K562 (cell line): ENCODE measurements at regions not wholly inside any gene's neighbourhood (a gene's known extent, or its start where the extent isn't known, plus 50 kb on each side); places are given as distances from the start of the nearest gene placed in this dataset.

Experiments used
- ATAC-seq: fragments of 200-7000 bp; cut with Tn5 transposase; 3 replicates; pipeline ENCODE4 v1.9.1; 2020; ENCODE audit warnings: moderate library complexity
- BruUV-seq: library from RNA; stranded (reverse); fragments of 400-500 nt; replicated peaks from 2 replicates; lab custom pipeline; 2021; lab: Mats Ljungman, UMichigan
- CTCF ChIA-PET: fragments of 300-600 bp; formaldehyde crosslinking; extraction: SDS; loops from one replicate; lab custom pipeline; 2021; ENCODE audit warnings: low intra/inter-chr PET ratio; lab: Yijun Ruan, JAX
- POLR2A ChIA-PET: fragments of 300-600, 350-650 bp; sonication (Branson Sonifier 250); formaldehyde crosslinking; extraction: SDS; loops from one replicate; lab custom pipeline; 2021; ENCODE audit warnings: antibody characterized with exemption, inconsistent platforms; lab: Yijun Ruan, JAX
- DNase-seq, 4 experiments: peaks; one replicate each; pipeline versions ENCODE4 v3.0.0 to v3.0.0-alpha.2; 2011 to 2018; ENCODE audit warnings: low spot score in 3 of 4, mixed read lengths in 3 of 4; ENCODE audit errors: extremely low read depth in 1 of 4
- FAIRE-seq: peaks from 2 replicates; lab custom pipeline; 2011; peaks lifted over from hg19 to GRCh38; lab: Jason Lieb, UNC
- H2AFZ ChIP-seq: 2 replicates; pipeline ENCODE4 v1.6.0; 2011; ENCODE audit warnings: low read depth, low read length, control low read depth, inconsistent platforms
- H3K27ac ChIP-seq: fragments of 200-600 bp; 3 replicates; pipeline ENCODE4 v1.8.0; 2011; ENCODE audit warnings: low read depth, mild to moderate bottlenecking, control low read depth, inconsistent platforms, low read length, moderate library complexity, mixed read lengths; ENCODE audit errors: extremely low read depth
- H3K27me3 ChIP-seq, 2 experiments: fragments of 300-600 bp in 1 of 2; 2 replicates in 1 of 2; 3 replicates in 1 of 2; pipeline versions ENCODE4 v1.6.0 to v1.8.0; 2011; ENCODE audit warnings: inconsistent platforms in 2 of 2, low read length in 2 of 2, mild to moderate bottlenecking in 1 of 2, mixed read lengths in 1 of 2, moderate library complexity in 1 of 2; ENCODE audit not compliant: control insufficient read depth in 2 of 2, insufficient read depth in 2 of 2
- H3K36me3 ChIP-seq: fragments of 300-600 bp; 3 replicates; pipeline ENCODE4 v1.8.0; 2011; ENCODE audit warnings: mild to moderate bottlenecking, low read length, inconsistent platforms; ENCODE audit not compliant: control insufficient read depth, insufficient read depth
- H3K4me1 ChIP-seq, 2 experiments: fragments of 200-600 bp in 1 of 2; replicated peaks in 1 of 2; 2 replicates in 1 of 2; 3 replicates in 1 of 2; pipeline versions ENCODE4 v1.5.1 to v1.8.0; 2011; ENCODE audit warnings: inconsistent platforms in 2 of 2, low read length in 2 of 2, mild to moderate bottlenecking in 1 of 2, mixed read lengths in 1 of 2, moderate library complexity in 1 of 2; ENCODE audit not compliant: control insufficient read depth in 2 of 2, insufficient read depth in 2 of 2
- H3K4me2 ChIP-seq: 2 replicates; pipeline ENCODE4 v1.6.1; 2011; ENCODE audit warnings: low read length, control low read depth, inconsistent platforms, mixed read lengths; ENCODE audit not compliant: insufficient read depth
- H3K4me3 ChIP-seq: fragments of 200-600 bp; sonication (generic), shearing (Covaris generic); 2 replicates; pipeline ENCODE4 v1.5.1; 2016; ENCODE audit warnings: control low read depth, inconsistent platforms
- H3K79me2 ChIP-seq: fragments of 200-600 bp; 3 replicates; pipeline ENCODE4 v1.8.0; 2011; ENCODE audit warnings: low read length, inconsistent platforms; ENCODE audit not compliant: control insufficient read depth, insufficient read depth
- H3K9ac ChIP-seq, 2 experiments: 2 replicates each; pipeline versions ENCODE4 v1.6.0 to v1.6.1; 2011; ENCODE audit warnings: low read depth in 2 of 2, low read length in 2 of 2, control low read depth in 1 of 2, inconsistent platforms in 1 of 2, mild to moderate bottlenecking in 1 of 2, mixed read lengths in 1 of 2; ENCODE audit not compliant: insufficient read depth in 1 of 2
- H3K9me1 ChIP-seq: one replicate; pipeline ENCODE4 v1.6.0; 2011; ENCODE audit warnings: inconsistent platforms, mild to moderate bottlenecking, low read length, moderate library complexity; ENCODE audit not compliant: control insufficient read depth, insufficient read depth
- H3K9me3 ChIP-seq: replicated peaks from 2 replicates; pipeline ENCODE4 v1.5.1; 2011; ENCODE audit warnings: low read depth, low read length, inconsistent platforms; ENCODE audit not compliant: control insufficient read depth, insufficient read depth
- H4K20me1 ChIP-seq: replicated peaks from 2 replicates; pipeline ENCODE4 v1.6.1; 2011; ENCODE audit warnings: low read length, inconsistent platforms, mixed read lengths; ENCODE audit not compliant: control insufficient read depth, insufficient read depth
- ATF7 ChIP-seq: fragments of 450-650 bp; IDR thresholded peaks from 2 replicates; pipeline ENCODE4 v1.7.1; 2014; ENCODE audit warnings: mild to moderate bottlenecking, moderate library complexity
- ELF2 ChIP-seq: fragments of 250-450 bp; sonication (Bioruptor Pico); IDR thresholded peaks from 2 replicates; pipeline ENCODE4 v1.5.0; 2021; ENCODE audit warnings: mild to moderate bottlenecking
- FOSL1 ChIP-seq: fragments of 200-800 bp; sonication (Bioruptor generic); conservative IDR thresholded peaks from 2 replicates; pipeline ENCODE4 v1.6.1; 2016; ENCODE audit warnings: missing genetic modification characterization, missing compliant biosample characterization
- GTF2F1 ChIP-seq: IDR thresholded peaks from 2 replicates; pipeline ENCODE4 v1.6.1; 2011; ENCODE audit warnings: low read depth, low read length, improper control_type of control experiment
- JUNB ChIP-seq: fragments of 450-650 bp; formaldehyde crosslinking; conservative IDR thresholded peaks from 2 replicates; pipeline ENCODE4 v1.4.0; 2020; ENCODE audit warnings: mild to moderate bottlenecking
- MTF1 ChIP-seq: fragments of 250-450 bp; sonication (Bioruptor Pico); IDR thresholded peaks from 2 replicates; pipeline ENCODE4 v1.9.0; 2021; ENCODE audit warnings: moderate library complexity, mild to moderate bottlenecking, inconsistent platforms, borderline replicate concordance
- POLR2AphosphoS5 ChIP-seq: IDR thresholded peaks from 2 replicates; pipeline ENCODE4 v1.6.1; 2011; ENCODE audit warnings: mild to moderate bottlenecking, low read depth, low read length, moderate library complexity; ENCODE audit not compliant: control insufficient read depth, insufficient read depth
- STAT5B ChIP-seq: fragments of 250-450 bp; sonication (Bioruptor Pico); IDR thresholded peaks from 2 replicates; pipeline ENCODE4 v1.8.0; 2021; ENCODE audit warnings: mild to moderate bottlenecking, inconsistent platforms
- ZNF609 ChIP-seq: sonication (generic); formaldehyde crosslinking; IDR thresholded peaks from 2 replicates; pipeline ENCODE4 v1.8.1; 2023; ENCODE audit warnings: missing genetic modification reagents, mild to moderate bottlenecking, borderline replicate concordance
- whole genome bisulfite sequencing: fragments of 100-300 bp; shearing (Covaris generic); methylation state at CpG from one replicate; pipeline ENCODE4 v1.1.6; 2016; ENCODE audit warnings: low coverage, mixed read lengths; ENCODE audit not compliant: insufficient coverage; ENCODE audit errors: missing lambda C conversion rate; 5-methylcytosine and 5-hydroxymethylcytosine counted together
- in situ Hi-C: fragments of 300-500 bp; cut with MboI; formaldehyde crosslinking; loops from 4 replicates; pipeline ENCODE4 v1.15.0; 2018; ENCODE audit warnings: inconsistent platforms, mixed read lengths
- intact Hi-C: fragments of 100-400 bp; cut with micrococcal nuclease; formaldehyde crosslinking; loops from 2 replicates; pipeline ENCODE4 v1.14.2; 2022
- TF ChIP-seq, protein P1 (sequence below): fragments of 450-650 bp; IDR thresholded peaks from 2 replicates; pipeline ENCODE4 v1.6.1; 2017; ENCODE audit warnings: antibody characterized with exemption, mild to moderate bottlenecking
- TF ChIP-seq, protein P2 (sequence below): fragments of 250-450 bp; sonication (Bioruptor Pico); IDR thresholded peaks from 2 replicates; pipeline ENCODE4 v1.8.0; 2021; ENCODE audit warnings: mild to moderate bottlenecking, moderate library complexity

- POLR2A ChIA-PET, result no interaction called here
- no peak for FAIRE-seq
- TF ChIP-seq MTF1 (CRISPR knock-in tag) (no peak), GTF2F1 (no peak), STAT5B (no peak), ATF7 (no peak), JUNB (CRISPR knock-in tag) (no peak), FOSL1 (tag) (no peak), POLR2AphosphoS5 (no peak), ELF2 (no peak), ZNF609 (CRISPR knock-in tag) (no peak)
- TF ChIP-seq, protein P1, sequence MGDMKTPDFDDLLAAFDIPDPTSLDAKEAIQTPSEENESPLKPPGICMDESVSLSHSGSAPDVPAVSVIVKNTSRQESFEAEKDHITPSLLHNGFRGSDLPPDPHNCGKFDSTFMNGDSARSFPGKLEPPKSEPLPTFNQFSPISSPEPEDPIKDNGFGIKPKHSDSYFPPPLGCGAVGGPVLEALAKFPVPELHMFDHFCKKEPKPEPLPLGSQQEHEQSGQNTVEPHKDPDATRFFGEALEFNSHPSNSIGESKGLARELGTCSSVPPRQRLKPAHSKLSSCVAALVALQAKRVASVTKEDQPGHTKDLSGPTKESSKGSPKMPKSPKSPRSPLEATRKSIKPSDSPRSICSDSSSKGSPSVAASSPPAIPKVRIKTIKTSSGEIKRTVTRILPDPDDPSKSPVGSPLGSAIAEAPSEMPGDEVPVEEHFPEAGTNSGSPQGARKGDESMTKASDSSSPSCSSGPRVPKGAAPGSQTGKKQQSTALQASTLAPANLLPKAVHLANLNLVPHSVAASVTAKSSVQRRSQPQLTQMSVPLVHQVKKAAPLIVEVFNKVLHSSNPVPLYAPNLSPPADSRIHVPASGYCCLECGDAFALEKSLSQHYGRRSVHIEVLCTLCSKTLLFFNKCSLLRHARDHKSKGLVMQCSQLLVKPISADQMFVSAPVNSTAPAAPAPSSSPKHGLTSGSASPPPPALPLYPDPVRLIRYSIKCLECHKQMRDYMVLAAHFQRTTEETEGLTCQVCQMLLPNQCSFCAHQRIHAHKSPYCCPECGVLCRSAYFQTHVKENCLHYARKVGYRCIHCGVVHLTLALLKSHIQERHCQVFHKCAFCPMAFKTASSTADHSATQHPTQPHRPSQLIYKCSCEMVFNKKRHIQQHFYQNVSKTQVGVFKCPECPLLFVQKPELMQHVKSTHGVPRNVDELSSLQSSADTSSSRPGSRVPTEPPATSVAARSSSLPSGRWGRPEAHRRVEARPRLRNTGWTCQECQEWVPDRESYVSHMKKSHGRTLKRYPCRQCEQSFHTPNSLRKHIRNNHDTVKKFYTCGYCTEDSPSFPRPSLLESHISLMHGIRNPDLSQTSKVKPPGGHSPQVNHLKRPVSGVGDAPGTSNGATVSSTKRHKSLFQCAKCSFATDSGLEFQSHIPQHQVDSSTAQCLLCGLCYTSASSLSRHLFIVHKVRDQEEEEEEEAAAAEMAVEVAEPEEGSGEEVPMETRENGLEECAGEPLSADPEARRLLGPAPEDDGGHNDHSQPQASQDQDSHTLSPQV, result no peak
- TF ChIP-seq, protein P2, sequence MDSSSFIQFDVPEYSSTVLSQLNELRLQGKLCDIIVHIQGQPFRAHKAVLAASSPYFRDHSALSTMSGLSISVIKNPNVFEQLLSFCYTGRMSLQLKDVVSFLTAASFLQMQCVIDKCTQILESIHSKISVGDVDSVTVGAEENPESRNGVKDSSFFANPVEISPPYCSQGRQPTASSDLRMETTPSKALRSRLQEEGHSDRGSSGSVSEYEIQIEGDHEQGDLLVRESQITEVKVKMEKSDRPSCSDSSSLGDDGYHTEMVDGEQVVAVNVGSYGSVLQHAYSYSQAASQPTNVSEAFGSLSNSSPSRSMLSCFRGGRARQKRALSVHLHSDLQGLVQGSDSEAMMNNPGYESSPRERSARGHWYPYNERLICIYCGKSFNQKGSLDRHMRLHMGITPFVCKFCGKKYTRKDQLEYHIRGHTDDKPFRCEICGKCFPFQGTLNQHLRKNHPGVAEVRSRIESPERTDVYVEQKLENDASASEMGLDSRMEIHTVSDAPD (CRISPR knock-in tag), result no peak
- Histone ChIP-seq H3K4me1 (no peaks in the 10 kb centered on the region), H3K9ac (no peak overlapping the region), H3K79me2 (no peaks in the 10 kb centered on the region), H3K9me3 (0 out of 2 replicates have a peak, but pooled peaks cover 4% of the 10 kb centered on the region), H3K36me3 (no peaks in the 10 kb centered on the region), H3K27me3 (no peaks in the 10 kb centered on the region), H3K9me1 (no peaks in the 10 kb centered on the region), H3K4me3 (no peak overlapping the region), H3K27ac (no peak overlapping the region), H4K20me1 (no peaks in the 10 kb centered on the region), H3K4me2 (no peak overlapping the region), H2AFZ (no peak overlapping the region)
- ATAC-seq, result no peak
- BruUV-seq, result no TSS peak
- in situ Hi-C loops, result no loop called here
- intact Hi-C loops, result no loop called here
- WGBS, result 0% methylated on average over 5 of the region's 5 CpGs
- CTCF ChIA-PET, result no interaction called here
- DNase-seq, result no peak
These were observed 675.0 kb downstream of the STPG2 start for GRCh38 chr4:97468272-97468671.
